Muscle of arm (tissue), 1 donor: ENCODE measurements at regions not wholly inside any gene's neighbourhood (a gene's known extent, or its start where the extent isn't known, plus 50 kb on each side); places are given as distances from the start of the nearest gene placed in this dataset.

Source experiments
- DNase-seq: peaks from one replicate; pipeline ENCODE4 v3.0.0-alpha.2; 2013

GRCh38 chr10:15462253-15462897, 91.3 kb upstream of the FAM171A1 start:
- DNase-seq: no peak

- no peak for DNase-seq
These were observed 90.4 kb upstream of the FAM171A1 start for GRCh38 chr10:15461353-15462108.

GRCh38 chr10:15460661-15461060, 89.6 kb upstream of the FAM171A1 start:
- no peak for DNase-seq

DNA sequence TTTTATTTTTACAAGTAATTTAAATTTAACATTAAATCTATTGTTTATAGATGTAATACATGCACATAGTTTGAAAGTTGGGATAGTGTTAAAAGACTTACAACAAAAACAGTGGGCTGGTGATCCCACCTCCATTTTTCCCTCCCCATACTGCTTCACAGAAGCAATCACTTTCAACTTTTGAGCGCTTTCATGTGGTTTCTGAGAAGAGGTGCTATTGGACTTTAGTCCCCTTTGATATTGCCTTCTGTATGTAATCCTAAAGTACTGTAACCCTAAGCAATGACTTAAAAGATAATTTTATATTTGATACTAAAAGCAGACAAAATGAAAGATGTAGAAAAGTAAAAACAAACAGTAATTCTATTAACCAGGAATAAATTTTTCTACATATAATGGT, 88.1 kb upstream of the FAM171A1 start:
- DNase-seq: no peak

GRCh38 chr10:15457382-15457781, 86.3 kb upstream of the FAM171A1 start:
- no peak for DNase-seq

- no peak for DNase-seq
These were observed 84.4 kb upstream of the FAM171A1 start for GRCh38 chr10:15455456-15455855.

GRCh38 chr10:15453926-15454325, 82.8 kb upstream of the FAM171A1 start:
- no peak for DNase-seq

DNA sequence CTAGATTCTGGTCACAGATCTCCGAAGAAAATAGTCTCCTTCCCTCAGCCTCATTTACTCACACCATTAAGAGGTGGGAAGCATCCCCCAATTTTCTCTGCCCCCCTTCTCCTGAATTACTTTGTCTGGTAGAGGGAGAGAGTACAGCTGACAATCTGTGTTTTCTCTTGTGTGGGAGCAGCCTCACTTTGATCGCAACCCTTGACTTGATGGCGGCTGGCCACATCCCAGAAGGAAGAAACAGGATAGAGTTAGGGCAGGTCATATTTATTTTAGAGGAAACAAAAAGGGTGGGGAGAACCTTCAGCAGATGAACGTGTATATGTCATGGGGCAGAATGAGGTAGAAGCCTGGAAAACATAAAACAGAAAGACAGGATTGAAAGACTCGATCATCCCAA, 82.4 kb upstream of the FAM171A1 start:
- no peak for DNase-seq

- DNase-seq: no peak
These were observed 81.5 kb upstream of the FAM171A1 start for GRCh38 chr10:15452545-15452944.

GRCh38 chr10:15451137-15452094, 80.3 kb upstream of the FAM171A1 start:
- DNase-seq: no peak

GRCh38 chr10:15448598-15448997, 77.5 kb upstream of the FAM171A1 start:
- no peak for DNase-seq

GRCh38 chr10:15445006-15445390, 73.9 kb upstream of the FAM171A1 start:
- DNase-seq: no peak

- DNase-seq: no peak
These were observed 73.3 kb upstream of the FAM171A1 start for GRCh38 chr10:15444105-15445005.

DNA sequence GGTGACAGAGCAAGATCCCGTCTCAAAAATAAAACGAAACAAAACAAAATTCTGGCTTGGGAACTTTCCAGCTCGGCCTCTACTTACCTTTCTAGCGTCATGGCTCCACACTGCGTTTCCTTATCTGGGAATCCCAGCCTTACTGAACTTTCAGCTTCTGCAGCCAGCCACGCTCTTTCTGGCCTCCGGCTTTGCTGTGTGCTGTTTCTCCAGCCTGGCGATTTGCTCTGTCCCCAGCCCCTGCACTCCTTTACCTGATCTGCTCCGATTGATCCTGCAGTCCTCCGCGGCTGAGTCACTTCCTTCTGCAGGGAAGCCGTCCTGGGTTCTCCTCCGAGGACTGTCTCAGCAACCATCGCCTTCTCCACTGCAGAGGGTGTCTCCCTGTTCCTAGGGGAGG, 71.0 kb upstream of the FAM171A1 start:
- DNase-seq: no peak

DNA sequence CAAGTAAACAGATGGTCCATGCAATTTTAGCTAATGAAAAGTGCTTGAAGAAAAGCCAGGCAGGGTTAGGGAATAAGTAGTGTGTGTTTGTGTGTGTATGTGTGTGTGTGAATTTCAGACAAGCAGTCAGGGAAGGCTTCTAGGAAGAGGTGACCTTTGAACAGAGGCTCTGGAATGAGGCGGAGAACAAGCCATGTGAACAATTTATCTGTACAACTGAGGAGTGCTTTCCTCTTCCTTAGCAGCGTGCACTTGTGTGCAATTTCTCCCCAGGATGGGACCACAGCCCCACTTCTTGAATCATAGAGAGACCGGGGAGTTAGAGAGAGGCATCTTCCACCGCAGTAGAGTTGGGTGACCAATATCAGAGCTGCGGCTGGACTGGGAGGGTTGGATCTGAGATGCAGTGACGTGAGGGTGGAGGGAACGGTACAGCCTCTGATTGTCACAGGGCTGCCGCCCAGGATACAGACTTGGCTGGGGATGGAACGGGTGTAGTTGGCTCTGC, 69.2 kb upstream of the FAM171A1 start:
- no peak for DNase-seq

DNA sequence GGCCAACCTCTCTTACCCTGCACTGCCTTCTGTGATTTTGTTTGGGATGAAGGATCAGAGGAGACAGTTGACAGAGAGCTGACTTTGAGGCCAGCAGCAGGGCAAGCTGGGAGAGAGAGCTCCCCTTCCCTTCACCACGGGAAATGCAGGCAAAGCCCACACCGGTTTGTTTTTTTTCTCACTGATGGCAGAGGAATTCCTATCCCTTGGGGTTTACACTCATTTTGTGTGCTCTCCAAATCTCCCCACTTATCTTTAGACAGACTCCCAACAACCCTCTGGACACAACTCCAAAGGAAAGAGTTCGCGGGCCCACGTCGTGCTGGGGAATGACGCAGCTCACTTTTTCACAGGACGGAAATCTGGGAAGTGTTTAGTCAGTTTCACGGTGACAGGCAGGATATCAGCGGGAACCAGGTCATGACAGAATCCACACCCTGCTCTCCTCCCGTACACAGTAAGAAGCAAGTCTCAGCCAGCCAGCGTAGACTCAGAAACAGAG, 68.3 kb upstream of the FAM171A1 start:
- peak; percentile 31 for DNase-seq

DNA sequence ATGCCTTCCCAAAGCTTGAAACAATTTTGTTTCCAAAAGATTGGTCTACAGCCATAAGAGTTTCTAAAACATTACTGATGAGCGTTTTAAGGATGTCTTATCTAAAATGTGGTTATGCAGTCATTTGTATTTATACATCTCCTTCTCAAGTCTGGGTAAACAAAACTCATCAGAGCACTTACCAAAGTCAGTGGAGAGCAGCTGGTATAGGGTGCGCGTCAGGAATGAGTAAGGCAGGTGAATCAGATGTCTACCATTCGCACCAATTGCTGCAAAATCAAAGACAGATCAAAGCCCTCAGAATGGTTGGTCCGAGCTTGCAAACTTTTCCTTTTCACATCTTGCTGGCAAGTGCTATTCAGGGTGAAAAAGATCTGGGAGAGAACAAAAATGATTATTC, 65.6 kb upstream of the FAM171A1 start:
- no peak for DNase-seq

- peak; percentile 78 for DNase-seq
These were observed 62.9 kb upstream of the FAM171A1 start for GRCh38 chr10:15433850-15434537.

GRCh38 chr10:15432266-15432665, 61.2 kb upstream of the FAM171A1 start:
- no peak for DNase-seq
